OCI-LY1 (cell line): ENCODE measurements at regions not wholly inside any gene's neighbourhood (a gene's known extent, or its start where the extent isn't known, plus 50 kb on each side); places are given as distances from the start of the nearest gene placed in this dataset.

Experiments used
- H2AFZ ChIP-seq: fragments of 200-600 bp; sonication (generic), shearing (Covaris generic); 2 replicates; pipeline ENCODE4 v1.6.0; 2014; ENCODE audit warnings: antibody characterized with exemption, mild to moderate bottlenecking, low read length
- H3F3A ChIP-seq: fragments of 200-600 bp; sonication (generic), shearing (Covaris generic); 2 replicates; pipeline ENCODE4 v1.6.0; 2014; ENCODE audit warnings: mild to moderate bottlenecking, antibody characterized with exemption, low read length, moderate library complexity; ENCODE audit not compliant: insufficient read depth
- H3K27ac ChIP-seq: fragments of 200-600 bp; sonication (generic); 2 replicates; pipeline ENCODE4 v1.5.1; 2014; ENCODE audit warnings: low read length, mixed run types, mild to moderate bottlenecking, low read depth; ENCODE audit not compliant: poor library complexity, severe bottlenecking
- H3K27me3 ChIP-seq: fragments of 200-600 bp; sonication (generic); 2 replicates; pipeline ENCODE4 v1.6.0; 2014; ENCODE audit warnings: antibody characterized with exemption, mild to moderate bottlenecking, low read length, moderate library complexity; ENCODE audit not compliant: insufficient read depth
- H3K36me3 ChIP-seq: fragments of 200-600 bp; sonication (generic); 2 replicates; pipeline ENCODE4 v1.6.1; 2014; ENCODE audit warnings: mild to moderate bottlenecking, antibody characterized with exemption, low read length, moderate library complexity, mixed read lengths; ENCODE audit not compliant: insufficient read depth
- H3K4me1 ChIP-seq: fragments of 200-600 bp; sonication (generic); 2 replicates; pipeline ENCODE4 v1.5.1; 2014; ENCODE audit warnings: mild to moderate bottlenecking, low read length, moderate library complexity; ENCODE audit not compliant: insufficient read depth, severe bottlenecking
- H3K4me2 ChIP-seq: fragments of 200-600 bp; sonication (generic), shearing (Covaris generic); 2 replicates; pipeline ENCODE4 v1.6.1; 2014; ENCODE audit warnings: low read length
- H3K4me3 ChIP-seq: fragments of 200-600 bp; sonication (generic); 2 replicates; pipeline ENCODE4 v1.5.1; 2014; ENCODE audit warnings: low read length, low read depth, mild to moderate bottlenecking, mixed read lengths; ENCODE audit not compliant: poor library complexity, severe bottlenecking
- H3K79me2 ChIP-seq: fragments of 200-600 bp; shearing (Covaris generic); 2 replicates; pipeline ENCODE4 v1.6.1; 2016; ENCODE audit warnings: mixed run types, low read length, mixed read lengths; ENCODE audit not compliant: insufficient read depth
- H3K9ac ChIP-seq: fragments of 200-600 bp; sonication (generic), shearing (Covaris generic); 2 replicates; pipeline ENCODE4 v1.6.1; 2014; ENCODE audit warnings: mild to moderate bottlenecking, low read length, mixed read lengths
- H3K9me2 ChIP-seq: fragments of 200-600 bp; sonication (generic), shearing (Covaris generic); 2 replicates; pipeline ENCODE4 v1.6.1; 2014; ENCODE audit warnings: low read depth, mild to moderate bottlenecking, low read length, mixed read lengths
- H3K9me3 ChIP-seq: fragments of 200-600 bp; shearing (Covaris generic); 2 replicates; pipeline ENCODE4 v1.6.1; 2014; ENCODE audit warnings: low read length, mixed read lengths
- H4K20me1 ChIP-seq: fragments of 200-600 bp; sonication (generic), shearing (Covaris generic); 2 replicates; pipeline ENCODE4 v1.6.0; 2016; ENCODE audit warnings: mild to moderate bottlenecking, low read length; ENCODE audit not compliant: insufficient read depth
- CTCF ChIP-seq: fragments of 200-600 bp; sonication (generic), shearing (Covaris generic); IDR thresholded peaks from 2 replicates; pipeline ENCODE4 v1.5.1; 2017; ENCODE audit warnings: mild to moderate bottlenecking, antibody characterized with exemption, low read length, moderate library complexity, mixed read lengths
- EZH2 ChIP-seq: fragments of 200-600 bp; sonication (generic), shearing (Covaris generic); IDR thresholded peaks from 2 replicates; pipeline ENCODE4 v1.8.0; 2017; ENCODE audit warnings: borderline replicate concordance, mixed run types, mild to moderate bottlenecking, antibody characterized with exemption, low read length, moderate library complexity, mixed read lengths

GRCh38 chr7:33770576-33770975 is 134.8 kb upstream of the BMPER start:
- Histone ChIP-seq H3K9me3 (no peaks in the 10 kb centered on the region), H3K4me2 (no peak overlapping the region), H3K36me3 (no peaks in the 10 kb centered on the region), H3K9me2 (no peaks in the 10 kb centered on the region), H3F3A (no peaks in the 10 kb centered on the region), H4K20me1 (no peaks in the 10 kb centered on the region), H3K4me3 (no peak overlapping the region), H3K27ac (no peak overlapping the region), H3K9ac (no peak overlapping the region), H3K4me1 (no peaks in the 10 kb centered on the region), H3K27me3 (0 out of 2 replicates have a peak, but pooled peaks cover 2% of the 10 kb centered on the region), H2AFZ (no peak overlapping the region), H3K79me2 (no peaks in the 10 kb centered on the region)
- TF ChIP-seq EZH2 (no peak), CTCF (no peak)

- Histone ChIP-seq H3K4me1 (no peaks in the 10 kb centered on the region), H3K9me2 (no peaks in the 10 kb centered on the region), H3K79me2 (no peaks in the 10 kb centered on the region), H4K20me1 (no peaks in the 10 kb centered on the region), H3K27ac (no peak overlapping the region), H3K36me3 (no peaks in the 10 kb centered on the region), H3K27me3 (0 out of 2 replicates have a peak, but pooled peaks cover 2% of the 10 kb centered on the region), H3K4me2 (no peak overlapping the region), H3K9ac (no peak overlapping the region), H2AFZ (no peak overlapping the region), H3F3A (no peaks in the 10 kb centered on the region), H3K4me3 (no peak overlapping the region), H3K9me3 (no peaks in the 10 kb centered on the region)
- no peak for TF ChIP-seq CTCF
Measured at GRCh38 chr7:33771422-33771821, 133.9 kb upstream of the BMPER start.

- Histone ChIP-seq H2AFZ (no peak overlapping the region), H3K79me2 (no peaks in the 10 kb centered on the region), H3K4me2 (no peak overlapping the region), H3F3A (no peaks in the 10 kb centered on the region), H3K9ac (no peak overlapping the region), H4K20me1 (no peaks in the 10 kb centered on the region), H3K27ac (no peak overlapping the region), H3K9me3 (no peaks in the 10 kb centered on the region), H3K27me3 (0 out of 2 replicates have a peak, but pooled peaks cover 2% of the 10 kb centered on the region), H3K9me2 (no peaks in the 10 kb centered on the region), H3K4me3 (no peak overlapping the region), H3K36me3 (no peaks in the 10 kb centered on the region), H3K4me1 (no peaks in the 10 kb centered on the region)
- TF ChIP-seq EZH2 = no peak
- TF ChIP-seq CTCF = no peak
Measured at GRCh38 chr7:33773053-33773452, 132.3 kb upstream of the BMPER start.
